GM21723 (cell line): ENCODE measurements at regions not wholly inside any gene's neighbourhood (a gene's known extent, or its start where the extent isn't known, plus 50 kb on each side); places are given as distances from the start of the nearest gene placed in this dataset.
"Not testable (repeated sequence)": the region's sequence is repeated elsewhere in the genome, so short reads cannot be mapped to it uniquely, and the experiment has no call there.

Source experiments
- ATAC-seq: cut with Tn5 transposase; IDR thresholded peaks from one replicate; pipeline ENCODE4 v1.9.1; 2021; ENCODE audit warnings: mild to moderate bottlenecking, moderate library complexity; ENCODE audit not compliant: unreplicated experiment

- ATAC-seq, result not testable (repeated sequence)
These were observed 54.2 kb downstream of the DBET start for GRCh38 chr4:190118519-190118918.

- ATAC-seq, result not testable (repeated sequence)
These were observed 54.1 kb upstream of the DUX4 start for GRCh38 chr4:190119474-190119873.

GRCh38 chr4:190120111-190120514, 53.5 kb upstream of the DUX4 start:
- peak; percentile 59 for ATAC-seq

- ATAC-seq, result peak; percentile 53
These were observed 53.0 kb upstream of the DUX4 start for GRCh38 chr4:190120537-190121001.

GRCh38 chr4:190121076-190121671, 52.4 kb upstream of the DUX4 start:
- peak; percentile 12 for ATAC-seq

GRCh38 chr4:190121759-190122158, 51.8 kb upstream of the DUX4 start:
- no peak for ATAC-seq

- not testable (repeated sequence) for ATAC-seq
These were observed 51.1 kb upstream of the DUX4 start for GRCh38 chr4:190122161-190123142.
